Left ventricle myocardium inferior (tissue), 1 donor: ENCODE measurements at regions not wholly inside any gene's neighbourhood (a gene's known extent, or its start where the extent isn't known, plus 50 kb on each side); places are given as distances from the start of the nearest gene placed in this dataset.
"Not testable (repeated sequence)": the region's sequence is repeated elsewhere in the genome, so short reads cannot be mapped to it uniquely, and the experiment has no call there.

ENCODE experiments used
- DNase-seq: peaks from one replicate; pipeline ENCODE4 v3.0.0-alpha.2; 2020
- H3K27ac ChIP-seq: fragments of 200-600 bp; replicated peaks from 2 replicates; pipeline ENCODE4 v1.8.0; 2021
- H3K27me3 ChIP-seq: fragments of 200-600 bp; 2 replicates; pipeline ENCODE4 v1.8.0; 2021; ENCODE audit warnings: low read depth
- H3K36me3 ChIP-seq: fragments of 200-600 bp; 2 replicates; pipeline ENCODE4 v1.8.0; 2021
- H3K4me1 ChIP-seq: fragments of 200-600 bp; 2 replicates; pipeline ENCODE4 v1.8.0; 2021
- H3K4me3 ChIP-seq: fragments of 200-600 bp; 2 replicates; pipeline ENCODE4 v1.8.0; 2021; ENCODE audit warnings: mild to moderate bottlenecking, moderate library complexity
- H3K9me3 ChIP-seq: fragments of 200-600 bp; replicated peaks from 2 replicates; pipeline ENCODE4 v1.8.0; 2021
- intact Hi-C: fragments of 100-400 bp; cut with micrococcal nuclease; formaldehyde crosslinking; loops from one replicate; pipeline ENCODE4 v1.11.0; 2022
- TF ChIP-seq, protein P1 (sequence below): fragments of 200-600 bp; IDR thresholded peaks from 2 replicates; pipeline ENCODE4 v1.8.0; 2021; ENCODE audit warnings: antibody characterized with exemption, mild to moderate bottlenecking, borderline replicate concordance
- donor health status: DM: no; HTN: yes; CAD: no; lungs with severe emphysema.

DNA sequence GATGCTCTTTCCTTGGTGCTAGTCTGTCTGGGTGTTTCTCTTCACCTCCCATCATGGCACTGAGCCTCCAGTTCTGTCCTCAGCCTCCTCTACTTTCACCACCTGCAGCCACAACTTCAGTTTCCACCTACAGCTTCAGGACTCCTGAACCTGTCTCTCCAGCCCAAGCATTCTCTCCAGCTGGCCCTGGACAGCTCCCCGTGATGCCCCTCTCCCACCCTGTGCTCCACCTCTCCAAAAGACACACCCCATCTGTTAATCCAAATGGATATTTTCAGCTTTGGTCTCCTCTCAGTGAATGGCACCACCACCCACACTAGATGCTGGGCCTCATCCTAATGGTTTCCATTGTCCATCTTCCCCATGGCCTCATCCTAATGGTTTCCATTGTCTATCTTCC, 79.5 kb upstream of the NEDD9 start:
- H3K9me3 ChIP-seq = no peaks in the 10 kb centered on the region
- H3K27me3 ChIP-seq = no peaks in the 10 kb centered on the region
- no peaks in the 10 kb centered on the region for H3K36me3 ChIP-seq
- H3K4me3 ChIP-seq = no peak overlapping the region
- peaks cover 14% of the 10 kb centered on the region for H3K4me1 ChIP-seq
- intact Hi-C loops = no loop called here
- no peak for DNase-seq
- H3K27ac ChIP-seq = no peak overlapping the region
- TF ChIP-seq, protein P1, sequence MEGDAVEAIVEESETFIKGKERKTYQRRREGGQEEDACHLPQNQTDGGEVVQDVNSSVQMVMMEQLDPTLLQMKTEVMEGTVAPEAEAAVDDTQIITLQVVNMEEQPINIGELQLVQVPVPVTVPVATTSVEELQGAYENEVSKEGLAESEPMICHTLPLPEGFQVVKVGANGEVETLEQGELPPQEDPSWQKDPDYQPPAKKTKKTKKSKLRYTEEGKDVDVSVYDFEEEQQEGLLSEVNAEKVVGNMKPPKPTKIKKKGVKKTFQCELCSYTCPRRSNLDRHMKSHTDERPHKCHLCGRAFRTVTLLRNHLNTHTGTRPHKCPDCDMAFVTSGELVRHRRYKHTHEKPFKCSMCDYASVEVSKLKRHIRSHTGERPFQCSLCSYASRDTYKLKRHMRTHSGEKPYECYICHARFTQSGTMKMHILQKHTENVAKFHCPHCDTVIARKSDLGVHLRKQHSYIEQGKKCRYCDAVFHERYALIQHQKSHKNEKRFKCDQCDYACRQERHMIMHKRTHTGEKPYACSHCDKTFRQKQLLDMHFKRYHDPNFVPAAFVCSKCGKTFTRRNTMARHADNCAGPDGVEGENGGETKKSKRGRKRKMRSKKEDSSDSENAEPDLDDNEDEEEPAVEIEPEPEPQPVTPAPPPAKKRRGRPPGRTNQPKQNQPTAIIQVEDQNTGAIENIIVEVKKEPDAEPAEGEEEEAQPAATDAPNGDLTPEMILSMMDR = no peak

DNA sequence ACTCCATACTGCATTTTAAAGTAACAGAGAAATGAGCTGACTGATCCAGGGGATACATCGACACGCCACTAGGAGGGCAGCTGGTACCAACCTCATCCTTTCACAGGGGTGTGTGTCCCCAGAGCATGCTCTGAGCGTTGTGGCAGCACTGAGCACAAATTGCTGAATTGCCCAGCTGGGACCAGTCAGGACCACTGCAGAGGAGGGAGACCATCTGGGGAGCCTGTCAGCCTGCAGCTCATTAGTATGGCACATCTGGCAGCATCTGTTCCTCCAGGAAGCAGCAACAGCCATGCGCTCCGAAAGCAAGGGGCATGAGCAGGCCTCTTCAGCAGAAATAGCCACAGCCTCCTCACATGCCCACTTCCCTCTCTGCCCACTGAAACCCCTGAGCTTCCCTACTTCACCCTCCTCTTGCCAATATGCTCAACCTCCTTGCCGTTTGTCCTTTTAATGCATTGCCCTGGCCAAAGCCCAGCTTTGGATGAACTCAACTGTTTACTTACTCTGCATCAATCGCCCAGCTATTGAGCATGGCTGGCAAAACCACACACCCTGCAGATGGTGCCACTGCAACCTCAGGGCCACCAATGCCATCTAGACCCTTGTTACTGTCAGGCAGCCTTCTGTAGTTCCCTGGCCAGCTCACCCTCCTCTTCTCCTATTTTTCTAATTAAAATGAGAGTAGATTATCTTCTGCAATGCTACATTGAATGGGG, 77.6 kb upstream of the NEDD9 start:
- Histone ChIP-seq H3K27ac (no peak overlapping the region), H3K27me3 (no peaks in the 10 kb centered on the region), H3K4me3 (no peak overlapping the region), H3K9me3 (no peaks in the 10 kb centered on the region), H3K4me1 (no peaks in the 10 kb centered on the region), H3K36me3 (no peaks in the 10 kb centered on the region)
- TF ChIP-seq, protein P1 = no peak
- intact Hi-C loops = no loop called here
- DNase-seq = no peak

DNA sequence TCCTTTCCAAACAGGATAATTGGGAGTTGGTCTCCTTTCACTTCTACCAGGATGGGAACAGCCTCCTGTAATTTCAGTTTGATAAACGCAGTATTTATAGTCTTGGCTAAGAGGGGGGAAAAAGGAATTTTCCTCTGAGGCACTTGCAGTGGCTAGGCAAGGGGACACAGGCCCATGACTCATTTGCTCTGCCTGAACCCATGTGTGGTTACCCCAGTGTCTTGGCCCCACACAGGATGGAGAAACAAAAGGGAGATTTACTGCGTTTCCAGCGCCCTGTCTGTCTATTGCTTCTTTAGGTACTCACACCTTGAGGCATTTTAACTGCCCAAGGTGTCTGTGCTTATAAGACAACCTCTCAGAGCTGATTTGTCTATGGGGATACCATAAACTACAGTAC, 74.8 kb upstream of the NEDD9 start:
- Histone ChIP-seq H3K36me3 (no peaks in the 10 kb centered on the region), H3K27me3 (no peaks in the 10 kb centered on the region), H3K9me3 (peaks cover 23% of the 10 kb centered on the region), H3K27ac (no peak overlapping the region), H3K4me3 (no peak overlapping the region), H3K4me1 (no peaks in the 10 kb centered on the region)
- TF ChIP-seq, protein P1 = no peak
- intact Hi-C loops = no loop called here
- no peak for DNase-seq

DNA sequence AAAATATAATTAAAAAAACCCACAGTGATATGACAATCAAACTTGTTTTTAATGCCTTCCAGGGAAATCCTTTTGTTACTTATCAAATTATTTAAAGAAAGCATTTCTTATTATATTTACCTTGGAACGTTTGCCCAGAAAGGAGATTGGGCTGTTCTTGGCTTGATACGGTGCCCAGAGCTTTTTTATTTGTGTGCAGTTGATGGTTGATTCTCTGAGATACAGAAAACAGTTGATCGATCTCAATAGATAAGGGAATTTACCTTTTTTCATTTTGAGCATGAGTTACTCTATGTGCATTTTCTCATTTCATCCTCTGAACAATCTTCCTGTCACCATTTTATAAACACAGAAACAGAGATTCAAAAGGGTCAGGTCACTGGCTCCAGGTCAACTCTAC, 72.5 kb upstream of the NEDD9 start:
- TF ChIP-seq, protein P1 = no peak
- intact Hi-C loops = no loop called here
- Histone ChIP-seq H3K4me1 (no peaks in the 10 kb centered on the region), H3K4me3 (no peak overlapping the region), H3K27me3 (no peaks in the 10 kb centered on the region), H3K27ac (no peak overlapping the region), H3K36me3 (no peaks in the 10 kb centered on the region), H3K9me3 (peaks cover 39% of the 10 kb centered on the region)
- DNase-seq = no peak

DNA sequence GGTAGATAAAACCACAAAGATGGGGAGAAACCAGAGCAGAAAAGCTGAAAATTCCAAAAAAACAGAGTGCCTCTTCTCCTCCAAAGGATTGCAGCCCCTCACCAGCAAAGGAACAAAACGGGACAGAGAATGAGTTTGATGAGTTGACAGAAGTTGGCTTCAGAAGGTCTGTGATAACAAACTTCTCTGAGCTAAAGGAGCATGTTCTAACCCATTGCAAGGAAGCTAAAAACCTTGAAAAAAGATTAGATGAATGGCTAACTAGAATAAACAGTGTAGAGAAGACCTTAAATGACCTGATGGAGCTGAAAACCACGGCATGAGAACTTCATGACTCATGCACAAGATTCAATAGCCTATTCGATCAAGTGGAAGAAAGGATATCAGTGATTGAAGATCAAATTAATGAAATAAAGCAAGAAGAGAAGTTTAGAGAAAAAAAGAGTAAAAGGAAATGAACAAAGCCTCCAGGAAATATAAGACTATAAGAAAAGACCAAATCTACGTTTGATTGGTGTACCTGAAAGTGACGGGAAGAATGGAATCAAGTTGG, 67.5 kb upstream of the NEDD9 start:
- H3K4me1 ChIP-seq, H3K27me3 ChIP-seq, H3K36me3 ChIP-seq: not testable (repeated sequence)

DNA sequence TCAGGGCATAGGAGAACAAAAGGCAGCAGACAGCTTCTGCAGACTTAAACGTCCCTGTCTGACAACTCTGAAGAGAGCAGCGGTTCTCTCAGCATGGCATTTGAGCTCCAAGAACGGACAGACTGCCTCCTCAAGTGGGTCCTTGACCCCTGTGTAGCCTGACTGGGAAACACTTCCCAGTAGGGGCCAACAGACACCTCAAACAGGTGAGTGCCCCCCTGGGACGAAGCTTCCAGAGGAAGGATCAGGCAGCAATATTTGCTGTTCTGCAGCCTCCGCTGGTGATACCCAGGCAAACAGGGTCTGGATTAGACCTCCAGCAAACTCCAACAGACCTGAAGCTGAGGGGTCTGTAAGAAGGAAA, 66.9 kb upstream of the NEDD9 start:
- peaks cover 45% of the 10 kb centered on the region for H3K9me3 ChIP-seq
- H3K36me3 ChIP-seq, intact Hi-C loops, H3K27me3 ChIP-seq, H3K4me1 ChIP-seq, DNase-seq, H3K27ac ChIP-seq, H3K4me3 ChIP-seq: not testable (repeated sequence)

More for the DNA sequence above, 67.5 kb upstream of the NEDD9 start:
- peaks cover 48% of the 10 kb centered on the region for H3K9me3 ChIP-seq
- H3K27ac ChIP-seq, H3K4me3 ChIP-seq, DNase-seq, intact Hi-C loops: not testable (repeated sequence)
